Kidney epithelial cell (primary cell): ENCODE measurements at regions not wholly inside any gene's neighbourhood (a gene's known extent, or its start where the extent isn't known, plus 50 kb on each side); places are given as distances from the start of the nearest gene placed in this dataset.

Experiments used
- DNase-seq: peaks from one replicate; pipeline ENCODE4 v3.0.0-alpha.2; 2010; ENCODE audit warnings: low read depth
- H3K27me3 ChIP-seq: 2 replicates; pipeline ENCODE4 v1.6.0; 2011; ENCODE audit warnings: low read length; ENCODE audit not compliant: control insufficient read depth, insufficient read depth
- H3K36me3 ChIP-seq: 2 replicates; pipeline ENCODE4 v1.5.1; 2011; ENCODE audit warnings: low read length; ENCODE audit not compliant: control insufficient read depth, insufficient read depth
- H3K4me3 ChIP-seq: 2 replicates; pipeline ENCODE4 v1.5.1; 2011; ENCODE audit warnings: low read depth, mild to moderate bottlenecking, control low read depth, low read length
- CTCF ChIP-seq: IDR thresholded peaks from 2 replicates; pipeline ENCODE4 v1.5.1; 2011; ENCODE audit warnings: mild to moderate bottlenecking, moderate library complexity, low read length, control low read depth, inconsistent platforms; ENCODE audit not compliant: insufficient read depth, poor library complexity, severe bottlenecking

GRCh38 chrX:113455582-113455981, 615.0 kb upstream of the AMOT start:
- TF ChIP-seq CTCF: no peak
- Histone ChIP-seq H3K27me3 (no peaks in the 10 kb centered on the region), H3K4me3 (no peak overlapping the region), H3K36me3 (no peaks in the 10 kb centered on the region)
- no peak for DNase-seq

GRCh38 chrX:113429011-113429410, 588.4 kb upstream of the AMOT start:
- no peak for TF ChIP-seq CTCF
- no peaks in the 10 kb centered on the region for H3K27me3 ChIP-seq
- no peak overlapping the region for H3K4me3 ChIP-seq
- no peaks in the 10 kb centered on the region for H3K36me3 ChIP-seq
- DNase-seq: no peak

GRCh38 chrX:113422323-113422722, 581.7 kb upstream of the AMOT start:
- H3K4me3 ChIP-seq: no peak overlapping the region
- TF ChIP-seq CTCF: no peak
- no peaks in the 10 kb centered on the region for H3K36me3 ChIP-seq
- no peak for DNase-seq
- no peaks in the 10 kb centered on the region for H3K27me3 ChIP-seq

DNA sequence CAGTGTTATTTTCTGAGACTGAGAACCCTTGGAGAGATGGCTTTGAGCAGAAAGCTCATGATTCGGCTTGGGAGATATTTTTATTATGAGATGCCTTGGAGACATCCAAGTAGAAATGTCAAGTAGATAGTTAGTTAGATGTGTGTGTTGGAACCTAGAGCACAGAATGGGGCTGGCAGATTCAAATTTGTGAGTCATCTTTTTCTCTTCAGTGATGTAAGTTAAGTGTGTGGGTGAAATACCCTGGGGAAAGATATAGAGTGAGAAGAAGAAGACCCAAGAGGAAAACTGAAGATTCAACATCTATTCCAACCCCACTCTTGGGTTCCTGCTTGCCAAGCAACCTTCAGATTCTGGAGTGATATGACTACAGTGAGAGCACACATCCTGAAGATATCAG, 580.8 kb upstream of the AMOT start:
- DNase-seq: no peak
- Histone ChIP-seq H3K4me3 (no peak overlapping the region), H3K36me3 (no peaks in the 10 kb centered on the region), H3K27me3 (no peaks in the 10 kb centered on the region)
- TF ChIP-seq CTCF: no peak

- H3K27me3 ChIP-seq: no peaks in the 10 kb centered on the region
- no peak for DNase-seq
- TF ChIP-seq CTCF: no peak
Measured at GRCh38 chrX:113412106-113412505, 571.5 kb upstream of the AMOT start.

GRCh38 chrX:113408843-113409242, 568.2 kb upstream of the AMOT start:
- no peak overlapping the region for H3K4me3 ChIP-seq
- DNase-seq: no peak
- H3K36me3 ChIP-seq: no peaks in the 10 kb centered on the region
- H3K27me3 ChIP-seq: no peaks in the 10 kb centered on the region
- no peak for TF ChIP-seq CTCF

More at GRCh38 chrX:113412106-113412505, 571.5 kb upstream of the AMOT start:
- H3K36me3 ChIP-seq: no peaks in the 10 kb centered on the region
- H3K4me3 ChIP-seq: no peak overlapping the region
